ENCODE measurements at regions not wholly inside any gene's neighbourhood (a gene's known extent, or its start where the extent isn't known, plus 50 kb on each side); places are given as distances from the start of the nearest gene placed in this dataset.

- DNase-seq (ENCODE audit: low spot score), result no peak
Measured at GRCh38 chr6:137690034-137690433, 177.0 kb upstream of the TNFAIP3 start.

DNA sequence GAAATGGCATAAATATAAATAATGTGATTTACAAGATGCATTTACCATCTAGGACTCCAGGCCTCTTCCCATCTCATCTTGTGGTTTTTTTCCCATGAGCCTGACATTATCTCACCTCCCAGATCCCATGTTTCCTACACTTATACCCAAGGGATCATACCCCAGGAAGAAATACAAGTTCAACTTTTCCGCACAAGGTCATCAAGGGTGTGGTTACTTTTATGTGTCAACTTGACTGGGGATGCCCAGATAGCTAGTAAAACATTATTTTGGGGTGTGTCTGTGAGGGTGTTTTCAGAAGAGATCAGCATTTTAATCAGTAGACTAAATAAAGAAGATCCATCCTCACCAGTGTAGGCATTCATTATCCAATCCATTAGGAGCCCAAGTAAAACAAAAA lies 176.3 kb upstream of the TNFAIP3 start:
- DNase-seq (ENCODE audit: low spot score), result no peak

- no peak for DNase-seq (ENCODE audit: low spot score)
Measured at GRCh38 chr6:137692308-137692707, 174.8 kb upstream of the TNFAIP3 start.

DNA sequence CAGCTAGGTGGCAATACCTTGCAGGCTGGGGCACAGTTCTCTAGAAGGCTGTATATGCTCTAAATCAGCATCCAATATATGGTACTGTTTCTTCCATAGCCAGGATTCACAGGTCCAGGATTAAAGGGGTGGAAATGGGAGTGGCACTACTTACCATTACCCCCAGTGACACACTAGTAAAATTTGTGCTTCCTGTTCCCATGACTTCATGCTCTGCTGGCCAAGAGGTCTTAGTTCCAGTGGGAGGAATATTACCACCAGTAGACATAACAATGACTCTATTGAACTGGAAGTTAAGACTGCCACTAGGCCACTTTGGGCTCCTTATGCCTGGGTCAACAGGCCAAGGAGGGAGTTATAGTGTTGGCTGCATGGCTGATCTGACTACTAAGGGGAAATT lies 174.3 kb upstream of the TNFAIP3 start:
- peak; percentile 25 for DNase-seq (ENCODE audit: low spot score)

- DNase-seq (ENCODE audit: low spot score), result no peak
Measured at GRCh38 chr6:137693711-137694110, 173.3 kb upstream of the TNFAIP3 start.

- no peak for DNase-seq (ENCODE audit: low spot score)
Measured at GRCh38 chr6:137696765-137697164, 170.3 kb upstream of the TNFAIP3 start.

DNA sequence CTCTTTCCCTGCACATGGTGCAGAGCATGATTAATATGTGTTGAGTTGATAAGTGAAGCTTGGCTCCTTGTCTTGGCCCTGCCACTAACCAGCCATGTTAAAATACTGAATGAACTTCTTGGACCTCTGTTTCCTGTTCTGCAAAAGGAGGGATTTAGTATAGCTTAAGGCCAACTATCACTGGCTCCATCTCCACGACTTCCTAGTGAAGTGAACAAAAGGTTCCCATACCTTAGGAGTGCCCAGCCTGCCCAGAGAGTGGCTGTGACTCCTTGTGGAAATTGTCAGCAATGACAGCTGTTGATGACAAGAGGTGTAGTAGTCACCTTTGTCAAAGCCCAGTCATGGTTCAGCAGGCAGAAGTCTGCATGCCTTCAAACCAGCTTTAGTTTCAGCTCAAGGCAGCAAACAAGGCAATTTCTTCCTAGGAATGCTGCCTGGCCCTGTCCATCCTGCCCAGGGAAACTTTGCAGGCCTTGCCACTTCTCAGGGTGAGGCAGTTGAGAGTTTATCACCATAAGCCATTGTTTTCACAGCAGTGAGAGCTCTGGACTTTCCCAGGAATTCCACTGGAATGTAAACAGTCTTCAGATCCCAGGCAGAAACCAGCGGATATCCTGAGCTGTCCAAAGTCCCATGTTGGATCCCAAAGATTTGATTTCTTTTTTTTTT lies 169.7 kb upstream of the TNFAIP3 start:
- DNase-seq (ENCODE audit: low spot score), result peak; percentile 76

- no peak for DNase-seq (ENCODE audit: low spot score)
Measured at GRCh38 chr6:137698636-137699030, 168.4 kb upstream of the TNFAIP3 start.

DNA sequence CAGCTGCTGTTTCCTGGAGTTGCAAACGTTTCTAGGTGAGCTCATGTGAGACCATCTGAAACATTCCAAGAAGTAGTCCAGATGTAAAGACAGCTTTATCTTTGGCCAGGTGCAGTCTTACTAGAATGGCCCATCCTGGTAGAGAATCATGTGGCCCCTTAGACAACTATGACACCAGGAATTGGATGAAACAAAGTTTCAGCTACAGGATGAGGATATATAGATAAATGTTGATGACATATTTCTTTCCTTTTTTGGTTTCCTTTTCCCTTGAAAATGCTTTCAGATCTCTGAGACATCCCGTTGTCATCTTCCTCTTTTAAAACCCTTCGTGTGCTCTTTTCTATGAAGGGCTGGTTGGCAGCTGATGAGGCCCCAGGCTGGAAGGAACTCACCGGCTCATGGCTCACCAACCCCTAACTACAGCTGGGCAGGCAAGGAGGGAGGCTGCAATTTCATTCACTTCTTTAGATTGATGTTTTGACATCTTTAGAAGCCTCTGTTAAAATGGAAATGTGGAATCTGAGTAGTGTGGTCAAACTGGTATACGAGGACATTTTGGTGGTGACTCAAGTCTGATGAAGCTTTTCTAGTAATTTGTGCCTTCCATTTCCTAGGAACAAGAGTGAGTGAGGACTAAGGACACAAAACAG lies 167.9 kb upstream of the TNFAIP3 start:
- no peak for DNase-seq (ENCODE audit: low spot score)

GRCh38 chr6:137700161-137700560 lies 166.9 kb upstream of the TNFAIP3 start:
- no peak for DNase-seq (ENCODE audit: low spot score)

DNA sequence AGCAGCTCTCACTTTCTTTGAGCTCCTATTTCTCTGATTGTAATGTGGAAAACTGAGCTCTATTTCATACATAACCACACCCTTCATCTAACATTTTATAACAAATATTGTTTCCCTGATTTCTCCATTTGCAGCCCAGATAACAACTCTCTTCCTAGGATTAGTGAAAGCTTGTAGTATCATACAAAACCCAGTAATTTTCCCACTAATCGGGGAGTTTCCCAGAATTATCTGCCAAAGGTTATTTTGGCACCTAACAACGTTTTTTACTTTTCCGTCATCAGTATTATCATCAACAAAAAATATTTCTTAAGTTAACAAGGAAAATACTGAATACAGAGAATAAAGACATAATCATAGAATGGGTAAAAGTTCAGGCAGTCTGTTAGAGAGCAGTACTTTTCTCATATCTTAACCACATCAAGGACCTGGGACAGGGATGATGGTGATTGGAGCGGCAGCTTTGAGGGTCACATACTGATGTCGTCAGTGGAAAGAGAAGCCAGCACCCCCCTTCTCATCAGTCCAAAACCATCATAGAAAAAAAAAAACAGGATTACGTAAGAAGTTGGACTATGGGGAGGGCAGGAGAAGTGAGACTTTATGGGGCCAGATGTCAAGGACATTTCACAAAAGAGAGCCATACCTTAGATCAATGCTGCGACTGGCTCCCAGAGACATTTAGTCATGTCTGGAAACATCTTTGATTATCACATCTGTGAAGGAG lies 166.1 kb upstream of the TNFAIP3 start:
- no peak for DNase-seq (ENCODE audit: low spot score)

DNA sequence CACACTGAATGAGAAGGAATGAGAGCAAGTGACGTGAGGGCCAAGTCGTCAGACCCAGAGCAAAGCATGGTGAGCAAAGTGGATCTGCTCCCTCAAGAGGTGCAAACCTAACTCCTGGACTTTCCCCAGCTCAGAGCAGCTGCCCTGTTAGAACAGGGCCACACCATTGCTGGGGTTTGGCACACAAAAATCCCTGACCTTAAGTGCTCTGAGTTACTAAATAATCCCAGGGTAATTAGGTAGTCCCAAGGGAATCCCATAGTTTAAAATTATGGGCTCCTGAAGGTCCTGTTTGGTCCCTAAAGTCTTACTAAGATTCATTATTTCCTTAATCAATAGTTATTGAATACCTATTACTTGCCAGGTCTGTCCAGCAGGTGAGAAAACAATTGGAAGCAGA lies 165.1 kb upstream of the TNFAIP3 start:
- no peak for DNase-seq (ENCODE audit: low spot score)

GRCh38 chr6:137702791-137703424 lies 164.2 kb upstream of the TNFAIP3 start:
- no peak for DNase-seq (ENCODE audit: low spot score)

DNA sequence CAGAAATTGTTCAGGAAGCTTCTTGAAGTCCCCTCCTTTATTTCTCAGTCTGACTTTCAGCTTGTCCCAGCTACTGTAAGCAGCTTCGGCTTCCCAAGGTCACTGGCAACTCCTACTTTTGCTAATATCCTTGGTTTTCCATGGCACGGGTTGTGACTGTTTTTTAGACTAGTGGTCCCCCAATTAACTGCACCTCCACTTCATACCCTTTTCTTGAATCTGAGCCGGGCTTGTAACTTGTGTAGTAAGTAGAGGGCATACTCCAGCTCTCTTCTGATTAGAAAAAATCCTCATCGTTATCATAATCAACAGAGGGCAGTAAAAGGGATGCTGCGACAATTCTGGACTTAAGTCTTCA lies 162.3 kb upstream of the TNFAIP3 start:
- no peak for DNase-seq (ENCODE audit: low spot score)

- DNase-seq (ENCODE audit: low spot score), result peak; percentile 66
Measured at GRCh38 chr6:137705160-137706082, 161.6 kb upstream of the TNFAIP3 start.

DNA sequence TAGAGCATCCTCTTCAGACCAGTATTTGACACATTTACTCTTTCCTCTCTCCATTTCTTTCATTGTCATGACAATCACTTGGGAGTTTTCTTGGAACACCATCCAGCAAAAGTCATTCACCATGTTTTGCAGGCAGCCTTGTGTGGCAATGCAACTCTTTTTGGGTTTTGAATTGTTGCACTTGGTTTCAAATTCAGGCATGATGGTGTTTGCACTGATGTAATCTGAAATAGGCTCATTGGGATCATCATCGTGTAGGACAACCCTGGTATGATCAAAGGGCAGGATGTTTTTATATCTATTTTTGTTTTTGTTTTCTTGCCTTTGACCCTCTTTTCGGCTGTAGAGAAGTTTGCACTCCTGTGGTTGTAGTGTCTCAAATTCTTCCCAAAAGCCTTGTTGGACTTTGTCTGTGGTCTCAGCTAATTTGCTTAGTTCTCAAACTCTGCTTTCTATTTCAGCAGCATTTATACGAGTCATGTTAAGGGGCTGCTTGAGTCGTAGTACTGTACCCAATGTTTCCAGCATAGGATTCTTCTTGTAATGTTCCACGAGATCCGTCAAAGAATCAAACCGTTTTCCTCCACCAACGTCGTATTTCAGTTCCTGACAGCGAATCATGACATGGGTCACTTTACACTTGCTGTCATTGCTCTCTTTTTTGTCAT lies 160.8 kb upstream of the TNFAIP3 start:
- DNase-seq (ENCODE audit: low spot score), result no peak

DNA sequence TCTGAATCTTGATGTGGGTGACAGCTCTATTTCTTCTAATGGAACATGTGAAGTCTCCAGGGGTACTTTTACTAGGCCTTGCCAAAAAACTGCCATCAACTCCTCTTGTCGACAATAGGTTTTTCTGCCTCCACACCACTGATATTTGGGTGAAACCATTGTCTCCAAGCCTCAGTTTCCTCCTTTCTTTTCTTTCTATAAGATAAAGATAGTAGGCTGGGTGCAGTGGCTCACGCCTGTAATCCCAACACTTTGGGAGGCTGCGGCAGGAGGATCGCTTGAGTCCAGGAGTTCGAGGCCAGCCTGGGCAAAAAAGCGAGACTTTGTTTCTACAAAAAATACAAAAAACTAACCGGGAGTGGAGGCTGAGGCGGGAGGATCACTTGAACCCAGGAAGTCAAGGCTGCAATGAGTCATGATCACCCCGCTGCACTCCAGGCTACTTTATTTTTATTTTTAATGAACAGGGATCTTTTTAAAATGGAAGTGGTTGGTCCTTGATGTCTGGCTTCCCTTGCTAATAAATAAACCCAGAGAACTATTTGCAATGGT lies 159.9 kb upstream of the TNFAIP3 start:
- DNase-seq (ENCODE audit: low spot score), result no peak

GRCh38 chr6:137707590-137708360 lies 159.3 kb upstream of the TNFAIP3 start:
- DNase-seq (ENCODE audit: low spot score), result peak; percentile 69

DNA sequence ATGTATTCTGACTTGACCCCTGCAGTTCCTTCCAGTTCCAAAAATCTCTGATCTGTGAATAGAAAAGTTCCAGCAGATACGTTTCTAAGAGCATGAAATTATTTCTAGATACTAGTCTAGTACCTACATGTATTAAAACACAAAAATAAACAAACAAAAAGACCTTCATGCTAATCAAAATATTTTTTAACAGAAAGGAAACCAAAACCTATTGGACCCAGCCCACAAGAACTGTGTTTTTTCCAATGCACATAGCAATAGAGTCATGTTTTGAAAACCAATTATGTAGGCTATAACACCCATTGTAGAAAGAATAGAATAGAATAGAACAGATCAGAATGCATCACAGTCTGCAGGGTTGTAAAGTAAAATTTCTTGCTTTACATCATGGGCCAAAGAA lies 158.6 kb upstream of the TNFAIP3 start:
- DNase-seq (ENCODE audit: low spot score), result no peak

Measured in kidney capillary endothelial cell (primary cell).